RWPE1 (cell line): ENCODE measurements at regions not wholly inside any gene's neighbourhood (a gene's known extent, or its start where the extent isn't known, plus 50 kb on each side); places are given as distances from the start of the nearest gene placed in this dataset.

Experiments used
- CTCF ChIA-PET: fragments of 350-600 bp; sonication (Branson Sonifier 250); formaldehyde crosslinking; extraction: SDS; loops from one replicate; lab custom pipeline; 2021; lab: Yijun Ruan, JAX
- POLR2A ChIA-PET: fragments of 400-600 bp; formaldehyde crosslinking; extraction: SDS; loops from one replicate; lab custom pipeline; 2020; ENCODE audit warnings: antibody characterized with exemption; ENCODE audit not compliant: low non-redundant PET; lab: Yijun Ruan, JAX
- DNase-seq: peaks from one replicate; pipeline ENCODE4 v3.0.0; 2012; ENCODE audit warnings: low spot score
- H3K27ac ChIP-seq: fragments of 450-650 bp; 2 replicates; pipeline ENCODE4 v1.5.1; 2017
- CTCF ChIP-seq: fragments of 450-650 bp; conservative IDR thresholded peaks from 2 replicates; pipeline ENCODE4 v1.5.1; 2017; ENCODE audit warnings: low read depth, mild to moderate bottlenecking

GRCh38 chr17:34465789-34466188 is 102.8 kb upstream of the CCL1 start:
- ChIA-PET POLR2A (no interaction called here), CTCF (no interaction called here)
- H3K27ac ChIP-seq: no peak overlapping the region
- DNase-seq: no peak
- no peak for TF ChIP-seq CTCF

- ChIA-PET POLR2A (no interaction called here), CTCF (no interaction called here)
- DNase-seq: no peak
- no peak for TF ChIP-seq CTCF
- H3K27ac ChIP-seq: no peak overlapping the region
Measured at GRCh38 chr17:34464812-34465211, 101.8 kb upstream of the CCL1 start.

GRCh38 chr17:34458266-34458665 is 95.2 kb upstream of the CCL1 start:
- TF ChIP-seq CTCF: no peak
- ChIA-PET POLR2A (no interaction called here), CTCF (interaction anchor here (0.6 kb wide), 1 partner anchor 70 kb away, joined by 3 read pairs; no protein-coding TSS in a partner anchor)
- no peak for DNase-seq
- no peak overlapping the region for H3K27ac ChIP-seq

- CTCF ChIA-PET: interaction anchor here (0.9 kb wide), 1 partner anchor 36 kb away, joined by 3 read pairs; no protein-coding TSS in a partner anchor
- DNase-seq: no peak
Measured at GRCh38 chr17:34456121-34456520, 93.1 kb upstream of the CCL1 start.

GRCh38 chr17:34452769-34453168 is 89.7 kb upstream of the CCL1 start:
- TF ChIP-seq CTCF: no peak
- CTCF ChIA-PET: interaction anchor here (0.6 kb wide), 1 partner anchor 627 kb away, joined by 4 read pairs; no protein-coding TSS in a partner anchor
- DNase-seq: no peak
- POLR2A ChIA-PET: no interaction called here
- H3K27ac ChIP-seq: no peak overlapping the region

More at GRCh38 chr17:34456121-34456520, 93.1 kb upstream of the CCL1 start:
- H3K27ac ChIP-seq: no peak overlapping the region
- TF ChIP-seq CTCF: no peak
- POLR2A ChIA-PET: interaction anchor here (0.6 kb wide), 1 partner anchor 116 kb away, joined by 6 read pairs; no protein-coding TSS in a partner anchor

- DNase-seq: no peak
- ChIA-PET POLR2A (no interaction called here), CTCF (no interaction called here)
- no peak overlapping the region for H3K27ac ChIP-seq
- no peak for TF ChIP-seq CTCF
Measured at GRCh38 chr17:34451313-34451712, 88.3 kb upstream of the CCL1 start.
